ENCODE measurements at regions not wholly inside any gene's neighbourhood (a gene's known extent, or its start where the extent isn't known, plus 50 kb on each side); places are given as distances from the start of the nearest gene placed in this dataset.

DNA sequence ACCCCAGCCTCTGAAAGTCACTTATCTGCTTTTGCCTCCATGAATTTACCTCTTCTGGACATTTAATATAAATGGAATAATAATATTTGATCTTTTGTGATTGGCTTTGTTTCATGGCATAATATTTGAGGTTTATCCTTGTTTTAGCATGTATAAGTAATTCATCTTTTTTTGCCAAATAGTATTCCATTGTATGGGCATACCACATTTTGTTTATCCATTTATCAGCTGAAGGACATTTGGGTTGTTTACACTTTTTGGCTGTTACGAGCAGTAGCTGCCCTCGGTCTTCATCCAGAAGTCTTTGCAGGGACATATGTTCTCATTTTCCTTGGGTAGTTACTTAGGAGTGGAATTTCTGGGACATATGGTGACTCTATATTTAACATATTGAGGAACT is 53.0 kb upstream of the SMIM21 start:
- TF ChIP-seq CTCF (IDR thresholded peaks at IDR 0.05) (no peak), POLR2A (IDR thresholded peaks at IDR 0.05) (no peak)

Measured in adrenal gland (tissue), 5 donors.